22Rv1 (cell line): ENCODE measurements at regions not wholly inside any gene's neighbourhood (a gene's known extent, or its start where the extent isn't known, plus 50 kb on each side); places are given as distances from the start of the nearest gene placed in this dataset.

Experiments
- H3K27ac ChIP-seq: fragments of 450-650 bp; 2 replicates; pipeline ENCODE4 v1.5.1; 2017
- CTCF ChIP-seq: fragments of 450-650 bp; IDR thresholded peaks from 2 replicates; pipeline ENCODE4 v1.5.1; 2017; ENCODE audit warnings: mild to moderate bottlenecking
- ZFX ChIP-seq: fragments of 450-650 bp; IDR thresholded peaks from 2 replicates; pipeline ENCODE4 v1.6.1; 2017; ENCODE audit warnings: antibody characterized with exemption, borderline replicate concordance

- TF ChIP-seq CTCF, result no peak
- no peak for TF ChIP-seq ZFX
- H3K27ac ChIP-seq, result no peak overlapping the region
Observed at GRCh38 chr6:163712981-163713380, 298.5 kb downstream of the QKI start.

GRCh38 chr6:163712566-163712961 is 298.0 kb downstream of the QKI start:
- TF ChIP-seq CTCF (no peak), ZFX (no peak)
- H3K27ac ChIP-seq, result no peak overlapping the region

- TF ChIP-seq CTCF, result 0 out of 2 replicates have a peak, but pooled peaks have one; percentile 10
- no peak for TF ChIP-seq ZFX
- no peak overlapping the region for H3K27ac ChIP-seq
Observed at GRCh38 chr6:163711615-163712565, 297.4 kb downstream of the QKI start.

GRCh38 chr6:163710532-163711470 is 296.3 kb downstream of the QKI start:
- H3K27ac ChIP-seq, result no peak overlapping the region
- no peak for TF ChIP-seq ZFX
- no peak for TF ChIP-seq CTCF

- TF ChIP-seq ZFX (no peak), CTCF (no peak)
- no peak overlapping the region for H3K27ac ChIP-seq
Observed at GRCh38 chr6:163709693-163710092, 295.2 kb downstream of the QKI start.

GRCh38 chr6:163709255-163709654 is 294.7 kb downstream of the QKI start:
- no peak overlapping the region for H3K27ac ChIP-seq
- TF ChIP-seq ZFX, result no peak
- no peak for TF ChIP-seq CTCF

GRCh38 chr6:163708466-163708865 is 293.9 kb downstream of the QKI start:
- no peak overlapping the region for H3K27ac ChIP-seq
- TF ChIP-seq ZFX (no peak), CTCF (no peak)
